BJ (cell line): ENCODE measurements at regions not wholly inside any gene's neighbourhood (a gene's known extent, or its start where the extent isn't known, plus 50 kb on each side); places are given as distances from the start of the nearest gene placed in this dataset.

Experiments used
- CTCF ChIA-PET: fragments of 350-600 bp; formaldehyde crosslinking; extraction: SDS; loops from one replicate; lab custom pipeline; 2021; ENCODE audit warnings: antibody characterized with exemption, inconsistent platforms; lab: Yijun Ruan, JAX
- POLR2A ChIA-PET: fragments of 300-600 bp; sonication (Branson Sonifier 250); formaldehyde crosslinking; extraction: SDS; loops from one replicate; lab custom pipeline; 2021; ENCODE audit warnings: antibody characterized with exemption; lab: Charles Lee
- DNase-seq: peaks from one replicate; pipeline ENCODE4 v3.0.0-alpha.2; 2011; ENCODE audit warnings: low read depth
- H3K27me3 ChIP-seq: 2 replicates; pipeline ENCODE4 v1.6.0; 2011; ENCODE audit warnings: low read length; ENCODE audit not compliant: control insufficient read depth, insufficient read depth
- H3K36me3 ChIP-seq: 2 replicates; pipeline ENCODE4 v1.5.1; 2011; ENCODE audit warnings: low read length; ENCODE audit not compliant: control insufficient read depth, insufficient read depth
- H3K4me3 ChIP-seq: 2 replicates; pipeline ENCODE4 v1.5.1; 2011; ENCODE audit warnings: low read depth, mild to moderate bottlenecking, control low read depth, low read length
- TF ChIP-seq, protein P1 (sequence below): IDR thresholded peaks from 2 replicates; pipeline ENCODE4 v1.5.1; 2011; ENCODE audit warnings: low read depth, mild to moderate bottlenecking, control low read depth, inconsistent platforms, low read length, moderate library complexity; ENCODE audit not compliant: insufficient read depth

DNA sequence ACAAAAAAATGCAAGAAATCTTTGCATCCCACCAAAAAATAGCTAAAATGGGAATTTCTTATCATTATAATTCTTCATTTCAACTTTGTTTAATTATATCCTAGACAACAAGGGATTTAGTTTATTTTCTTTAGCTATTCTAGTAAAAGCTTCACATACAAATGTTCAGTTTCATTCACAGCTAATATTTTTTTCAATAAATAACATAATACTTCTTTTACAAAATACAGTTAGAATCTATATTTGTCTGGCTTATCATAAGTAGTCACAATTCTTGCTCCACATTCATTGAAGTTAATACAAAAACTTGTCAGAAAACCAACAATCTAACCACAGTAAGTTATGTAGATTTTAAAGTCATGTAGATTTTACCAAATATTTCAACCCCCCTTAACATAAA is 414.4 kb downstream of the FAT4 start:
- no peak for DNase-seq
- TF ChIP-seq, protein P1, sequence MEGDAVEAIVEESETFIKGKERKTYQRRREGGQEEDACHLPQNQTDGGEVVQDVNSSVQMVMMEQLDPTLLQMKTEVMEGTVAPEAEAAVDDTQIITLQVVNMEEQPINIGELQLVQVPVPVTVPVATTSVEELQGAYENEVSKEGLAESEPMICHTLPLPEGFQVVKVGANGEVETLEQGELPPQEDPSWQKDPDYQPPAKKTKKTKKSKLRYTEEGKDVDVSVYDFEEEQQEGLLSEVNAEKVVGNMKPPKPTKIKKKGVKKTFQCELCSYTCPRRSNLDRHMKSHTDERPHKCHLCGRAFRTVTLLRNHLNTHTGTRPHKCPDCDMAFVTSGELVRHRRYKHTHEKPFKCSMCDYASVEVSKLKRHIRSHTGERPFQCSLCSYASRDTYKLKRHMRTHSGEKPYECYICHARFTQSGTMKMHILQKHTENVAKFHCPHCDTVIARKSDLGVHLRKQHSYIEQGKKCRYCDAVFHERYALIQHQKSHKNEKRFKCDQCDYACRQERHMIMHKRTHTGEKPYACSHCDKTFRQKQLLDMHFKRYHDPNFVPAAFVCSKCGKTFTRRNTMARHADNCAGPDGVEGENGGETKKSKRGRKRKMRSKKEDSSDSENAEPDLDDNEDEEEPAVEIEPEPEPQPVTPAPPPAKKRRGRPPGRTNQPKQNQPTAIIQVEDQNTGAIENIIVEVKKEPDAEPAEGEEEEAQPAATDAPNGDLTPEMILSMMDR: no peak
- no peak overlapping the region for H3K4me3 ChIP-seq
- ChIA-PET POLR2A (no interaction called here), CTCF (interaction anchor here (0.6 to 1.1 kb wide), 2 partner anchors 10 to 1407 kb away, joined by 3 read pairs; no protein-coding TSS in a partner anchor)
- H3K36me3 ChIP-seq: no peaks in the 10 kb centered on the region
- H3K27me3 ChIP-seq: no peaks in the 10 kb centered on the region

DNA sequence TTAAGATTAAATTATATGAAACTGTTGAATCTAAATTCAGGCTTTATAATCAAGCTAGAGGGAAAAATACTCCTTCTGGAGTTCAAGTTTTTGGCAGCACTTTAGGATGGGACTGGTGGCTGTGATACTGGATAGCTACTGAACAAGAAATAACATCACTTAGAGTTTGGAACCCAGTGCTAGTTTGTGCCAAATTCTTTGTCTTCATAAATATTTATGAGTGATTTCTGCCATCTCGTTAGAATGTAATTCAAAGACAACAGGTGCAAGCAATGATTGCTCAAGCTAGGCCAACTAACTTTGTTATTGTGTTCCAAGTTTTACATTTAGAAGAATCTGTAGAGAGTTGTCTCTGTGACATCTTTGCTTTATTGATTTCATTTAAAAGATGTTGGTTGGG is 417.9 kb downstream of the FAT4 start:
- ChIA-PET CTCF (interaction anchor here (1.1 kb wide), 1 partner anchor 419 kb away, joined by 3 read pairs; no protein-coding TSS in a partner anchor), POLR2A (no interaction called here)
- no peak for DNase-seq
- Histone ChIP-seq H3K4me3 (no peak overlapping the region), H3K27me3 (no peaks in the 10 kb centered on the region), H3K36me3 (no peaks in the 10 kb centered on the region)
- TF ChIP-seq, protein P1: no peak

DNA sequence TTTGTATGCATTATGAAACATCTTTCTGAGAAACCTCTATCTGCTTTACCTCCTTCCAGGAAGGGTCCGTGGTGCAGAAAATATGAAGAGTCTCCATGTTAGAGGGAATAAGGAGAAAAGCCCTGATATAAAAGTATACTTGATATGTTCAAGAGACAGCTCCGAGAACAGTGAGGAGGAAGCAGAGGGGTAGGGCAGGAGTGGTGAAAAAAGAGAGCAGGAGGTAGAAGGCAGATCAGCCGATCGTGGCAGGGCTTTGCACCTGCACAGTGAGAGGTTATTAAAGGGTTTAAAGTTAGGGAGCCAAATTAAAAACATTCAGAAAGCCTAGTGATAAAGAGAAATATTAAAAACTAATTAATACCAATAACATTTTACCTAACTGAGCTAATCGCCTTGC is 419.7 kb downstream of the FAT4 start:
- ChIA-PET CTCF (interaction anchor here (0.7 to 1.8 kb wide), 3 partner anchors 11 to 421 kb away, joined by 3 to 4 read pairs (median 3); no protein-coding TSS in a partner anchor), POLR2A (interaction anchor here (0.7 kb wide), 1 partner anchor 53 kb away, joined by 3 read pairs; no protein-coding TSS in a partner anchor)
- Histone ChIP-seq H3K4me3 (no peak overlapping the region), H3K36me3 (no peaks in the 10 kb centered on the region), H3K27me3 (no peaks in the 10 kb centered on the region)
- TF ChIP-seq, protein P1: no peak
- no peak for DNase-seq

DNA sequence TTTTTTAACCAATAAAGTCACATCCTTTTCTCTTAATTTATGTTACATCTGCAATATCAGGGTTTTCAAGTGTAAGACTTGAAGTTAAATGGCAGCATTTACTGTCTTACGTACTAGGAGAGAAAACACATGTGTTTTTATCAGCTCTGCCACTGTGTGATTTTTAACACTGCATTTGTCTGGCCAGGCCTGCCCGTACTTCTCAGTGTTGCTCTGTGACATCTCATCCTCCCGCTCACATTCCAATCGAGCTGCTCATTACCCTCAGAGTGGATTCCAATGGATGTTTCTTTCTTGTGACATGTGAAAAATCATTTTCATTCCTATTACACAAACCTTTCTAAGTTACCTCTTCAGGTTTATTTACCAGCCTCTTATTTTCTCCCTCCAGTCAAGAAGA is 420.3 kb downstream of the FAT4 start:
- ChIA-PET POLR2A (interaction anchor here (0.7 kb wide), 1 partner anchor 53 kb away, joined by 3 read pairs; no protein-coding TSS in a partner anchor), CTCF (interaction anchor here (0.7 to 1.8 kb wide), 5 partner anchors 10 to 421 kb away, joined by 3 to 4 read pairs (median 3); no protein-coding TSS in a partner anchor)
- peak; percentile 56 for DNase-seq

DNA sequence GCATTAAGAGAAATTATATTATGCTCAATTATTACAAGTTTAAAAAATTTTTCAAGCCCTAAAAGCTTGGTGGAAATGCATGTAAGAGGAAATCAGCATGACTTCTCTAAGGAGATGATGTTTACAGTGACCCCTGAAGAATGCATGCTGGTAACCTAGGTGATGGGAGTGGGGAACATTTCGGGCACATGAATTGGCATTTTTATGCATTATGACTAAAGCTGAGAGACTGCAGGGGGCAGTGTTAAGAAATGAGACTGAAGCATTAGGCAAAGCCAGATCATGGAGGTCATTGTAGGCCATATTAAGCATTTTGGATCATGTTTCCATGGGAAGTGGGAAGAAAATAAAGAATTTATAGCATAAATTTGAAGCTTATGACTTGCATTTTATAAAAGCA is 421.3 kb downstream of the FAT4 start:
- TF ChIP-seq, protein P1: peak; percentile 24; the same call in 1 of the 2 replicates
- CTCF ChIA-PET: interaction anchor here (0.9 to 1.8 kb wide), 5 partner anchors 9 to 423 kb away, joined by 3 to 5 read pairs (median 4); no protein-coding TSS in a partner anchor
- no peak for DNase-seq
- H3K27me3 ChIP-seq: no peaks in the 10 kb centered on the region
- no peaks in the 10 kb centered on the region for H3K36me3 ChIP-seq
- no peak overlapping the region for H3K4me3 ChIP-seq
- POLR2A ChIA-PET: no interaction called here

More for the DNA sequence above, 420.3 kb downstream of the FAT4 start:
- Histone ChIP-seq H3K36me3 (no peaks in the 10 kb centered on the region), H3K27me3 (no peaks in the 10 kb centered on the region), H3K4me3 (no peak overlapping the region)
- TF ChIP-seq, protein P1: no peak
